WTC11 (cell line): ENCODE measurements at regions not wholly inside any gene's neighbourhood (a gene's known extent, or its start where the extent isn't known, plus 50 kb on each side); places are given as distances from the start of the nearest gene placed in this dataset.

Experiments used
- CTCF ChIP-seq: fragments of 200-600 bp; IDR thresholded peaks from 2 replicates; pipeline ENCODE4 v1.8.0; 2022; ENCODE audit warnings: antibody characterized with exemption
- JUN ChIP-seq: sonication (generic); formaldehyde crosslinking; IDR thresholded peaks from 2 replicates; pipeline ENCODE4 v1.8.0; 2023; ENCODE audit warnings: mild to moderate bottlenecking, missing genetic modification reagents

GRCh38 chr16:72474501-72475123 is 302.7 kb upstream of the PMFBP1 start:
- TF ChIP-seq CTCF (no peak), JUN (CRISPR knock-in tag) (no peak)
